AG20443 (cell line): ENCODE measurements at regions not wholly inside any gene's neighbourhood (a gene's known extent, or its start where the extent isn't known, plus 50 kb on each side); places are given as distances from the start of the nearest gene placed in this dataset.

ENCODE experiments used
- DNase-seq: peaks from one replicate; pipeline ENCODE4 v3.0.0; 2012; ENCODE audit warnings: low spot score, mixed read lengths

GRCh38 chr6:53974941-53975340 lies 136.3 kb upstream of the MLIP start:
- no peak for DNase-seq

GRCh38 chr6:53975941-53976615 lies 135.2 kb upstream of the MLIP start:
- DNase-seq, result no peak

GRCh38 chr6:53977551-53977950 lies 133.7 kb upstream of the MLIP start:
- no peak for DNase-seq

GRCh38 chr6:53979468-53980067 lies 131.7 kb upstream of the MLIP start:
- peak; percentile 48 for DNase-seq

GRCh38 chr6:53982366-53983050 lies 128.7 kb upstream of the MLIP start:
- DNase-seq, result no peak

- DNase-seq, result no peak
Observed at GRCh38 chr6:53983301-53983700, 127.9 kb upstream of the MLIP start.

GRCh38 chr6:53984163-53984562 lies 127.1 kb upstream of the MLIP start:
- peak; percentile 63 for DNase-seq

GRCh38 chr6:53984581-53984980 lies 126.7 kb upstream of the MLIP start:
- DNase-seq, result no peak

- DNase-seq, result no peak
Observed at GRCh38 chr6:53985366-53985765, 125.9 kb upstream of the MLIP start.

GRCh38 chr6:53986165-53986720 lies 125.0 kb upstream of the MLIP start:
- peak; percentile 52 for DNase-seq

GRCh38 chr6:53986721-53987521 lies 124.3 kb upstream of the MLIP start:
- DNase-seq, result no peak

GRCh38 chr6:53987522-53987888 lies 123.7 kb upstream of the MLIP start:
- DNase-seq, result no peak

- no peak for DNase-seq
Observed at GRCh38 chr6:53989504-53989903, 121.7 kb upstream of the MLIP start.

- no peak for DNase-seq
Observed at GRCh38 chr6:53992522-53992921, 118.7 kb upstream of the MLIP start.

GRCh38 chr6:53994201-53994600 lies 117.0 kb upstream of the MLIP start:
- DNase-seq, result no peak

GRCh38 chr6:53995935-53996334 lies 115.3 kb upstream of the MLIP start:
- DNase-seq, result no peak

GRCh38 chr6:53998303-53998702 lies 112.9 kb upstream of the MLIP start:
- no peak for DNase-seq

GRCh38 chr6:53999088-53999755 lies 112.0 kb upstream of the MLIP start:
- DNase-seq, result no peak

GRCh38 chr6:54002116-54002515 lies 109.1 kb upstream of the MLIP start:
- no peak for DNase-seq

GRCh38 chr6:54003316-54003715 lies 107.9 kb upstream of the MLIP start:
- no peak for DNase-seq

- no peak for DNase-seq
Observed at GRCh38 chr6:54008589-54008988, 102.7 kb upstream of the MLIP start.
